SK-N-SH (cell line): ENCODE measurements at regions not wholly inside any gene's neighbourhood (a gene's known extent, or its start where the extent isn't known, plus 50 kb on each side); places are given as distances from the start of the nearest gene placed in this dataset.

ENCODE experiments used
- CTCF ChIA-PET: fragments of 300-600, 350-600 bp; formaldehyde crosslinking; extraction: SDS; loops from one replicate; lab custom pipeline; 2021; lab: Yijun Ruan, JAX
- POLR2A ChIA-PET: fragments of 350-600 bp; sonication (Branson Sonifier 250); formaldehyde crosslinking; extraction: SDS; loops from one replicate; lab custom pipeline; 2020; ENCODE audit warnings: antibody characterized with exemption, inconsistent platforms; lab: Yijun Ruan, JAX
- DNase-seq: peaks from one replicate; pipeline ENCODE4 v3.0.0; 2012
- H2AFZ ChIP-seq: fragments of 200-600 bp; sonication (generic); 2 replicates; pipeline ENCODE4 v1.8.1; 2016; ENCODE audit warnings: antibody characterized with exemption, mild to moderate bottlenecking, low read depth
- H3F3A ChIP-seq: fragments of 200-600 bp; sonication (generic); replicated peaks from 2 replicates; pipeline ENCODE3; 2016; ENCODE audit warnings: antibody characterized with exemption, mild to moderate bottlenecking; ENCODE audit not compliant: insufficient read depth
- H3K27ac ChIP-seq, 2 experiments: fragments of 200-500 bp in 1 of 2; fragments of 200-600 bp in 1 of 2; sonication (Bioruptor generic) in 1 of 2; sonication (generic), shearing (Covaris generic) in 1 of 2; 2 replicates each; pipeline versions ENCODE4 v1.5.1 to v1.6.1; 2014 to 2016; ENCODE audit warnings: low read depth in 2 of 2, inconsistent platforms in 1 of 2, low read length in 1 of 2, mild to moderate bottlenecking in 1 of 2, mixed read lengths in 1 of 2
- H3K27me3 ChIP-seq: fragments of 200-600 bp; sonication (generic), shearing (Covaris generic); 2 replicates; pipeline ENCODE4 v1.6.1; 2016; ENCODE audit warnings: mixed run types; ENCODE audit not compliant: insufficient read depth
- H3K36me3 ChIP-seq, 2 experiments: fragments of 200-500 bp in 1 of 2; fragments of 200-600 bp in 1 of 2; sonication (Bioruptor generic) in 1 of 2; sonication (generic) in 1 of 2; replicated peaks in 1 of 2; 2 replicates each; pipeline versions ENCODE3 to v1.5.1; 2014 to 2016; ENCODE audit warnings: low read length in 1 of 2, mild to moderate bottlenecking in 1 of 2; ENCODE audit not compliant: insufficient read depth in 2 of 2, control insufficient read depth in 1 of 2
- H3K4me1 ChIP-seq, 2 experiments: fragments of 200-500 bp in 1 of 2; fragments of 200-600 bp in 1 of 2; sonication (Bioruptor generic) in 1 of 2; sonication (generic), shearing (Covaris generic) in 1 of 2; 2 replicates each; pipeline versions ENCODE4 v1.5.1 to v1.6.1; 2014 to 2016; ENCODE audit warnings: low read depth in 1 of 2, low read length in 1 of 2, mixed run types in 1 of 2; ENCODE audit not compliant: insufficient read depth in 2 of 2, control insufficient read depth in 1 of 2
- H3K4me2 ChIP-seq: fragments of 200-600 bp; sonication (generic), shearing (Covaris generic); 2 replicates; pipeline ENCODE4 v1.6.1; 2017; ENCODE audit warnings: mixed run types
- H3K4me3 ChIP-seq, 2 experiments: fragments of 200-500 bp in 1 of 2; fragments of 200-600 bp in 1 of 2; sonication (Bioruptor generic) in 1 of 2; sonication (generic), shearing (Covaris generic) in 1 of 2; 2 replicates each; pipeline versions ENCODE4 v1.5.1 to v1.8.1; 2014 to 2016; ENCODE audit warnings: low read depth in 2 of 2, inconsistent platforms in 1 of 2, low read length in 1 of 2, mild to moderate bottlenecking in 1 of 2, mixed read lengths in 1 of 2, moderate library complexity in 1 of 2
- H3K79me2 ChIP-seq: fragments of 200-600 bp; sonication (generic); 2 replicates; pipeline ENCODE4 v1.8.1; 2017; ENCODE audit warnings: mild to moderate bottlenecking; ENCODE audit not compliant: insufficient read depth
- H3K9ac ChIP-seq: fragments of 200-600 bp; sonication (generic); 2 replicates; pipeline ENCODE4 v1.6.1; 2017; ENCODE audit warnings: mixed run types
- H3K9me2 ChIP-seq: fragments of 200-600 bp; sonication (generic); 2 replicates; pipeline ENCODE4 v1.6.1; 2017; ENCODE audit warnings: mixed run types
- H3K9me3 ChIP-seq: fragments of 200-600 bp; sonication (generic); 2 replicates; pipeline ENCODE4 v1.6.1; 2017; ENCODE audit warnings: mixed run types, mild to moderate bottlenecking, moderate library complexity
- H4K20me1 ChIP-seq: fragments of 200-600 bp; sonication (generic); 2 replicates; pipeline ENCODE4 v1.6.1; 2017; ENCODE audit warnings: mild to moderate bottlenecking, mixed run types; ENCODE audit not compliant: insufficient read depth
- ELF1 ChIP-seq: IDR thresholded peaks from 2 replicates; pipeline ENCODE4 v1.4.0; 2012
- EP300 ChIP-seq, 2 experiments: IDR thresholded peaks; 2 replicates each; pipeline versions ENCODE4 v1.4.0 to v1.6.1; 2012; ENCODE audit warnings: borderline replicate concordance in 1 of 2, low read depth in 1 of 2, low read length in 1 of 2
- EZH2phosphoT487 ChIP-seq: fragments of 200-600 bp; sonication (generic); IDR thresholded peaks from 2 replicates; pipeline ENCODE4 v1.6.1; 2017; ENCODE audit warnings: low read depth, mixed run types, mild to moderate bottlenecking, antibody characterized with exemption, moderate library complexity, borderline replicate concordance
- FOXJ3 ChIP-seq: sonication (generic); formaldehyde crosslinking; IDR thresholded peaks from 2 replicates; pipeline ENCODE4 v1.5.1; 2020; ENCODE audit warnings: mild to moderate bottlenecking, missing genetic modification reagents
- FOXM1 ChIP-seq: IDR thresholded peaks from 2 replicates; pipeline ENCODE4 v1.4.0; 2012; ENCODE audit warnings: low read depth, mild to moderate bottlenecking
- MEF2A ChIP-seq: IDR thresholded peaks from 2 replicates; pipeline ENCODE4 v1.4.0; 2012; ENCODE audit warnings: low read depth, borderline replicate concordance
- NFIC ChIP-seq: IDR thresholded peaks from 2 replicates; pipeline ENCODE4 v1.4.0; 2012; ENCODE audit warnings: borderline replicate concordance
- NRF1 ChIP-seq: IDR thresholded peaks from 2 replicates; pipeline ENCODE4 v1.6.1; 2012; ENCODE audit warnings: low read depth, mild to moderate bottlenecking, low read length
- POLR2AphosphoS5 ChIP-seq: IDR thresholded peaks from 2 replicates; pipeline ENCODE4 v1.6.1; 2012; ENCODE audit warnings: low read depth, low read length
- RAD21 ChIP-seq: IDR thresholded peaks from 2 replicates; pipeline ENCODE4 v1.6.1; 2012; ENCODE audit warnings: mild to moderate bottlenecking, low read length
- RFX5 ChIP-seq: IDR thresholded peaks from 2 replicates; pipeline ENCODE4 v1.6.1; 2012; ENCODE audit warnings: mild to moderate bottlenecking, improper control_type of control experiment, low read length
- RXRA ChIP-seq: IDR thresholded peaks from 2 replicates; pipeline ENCODE4 v1.4.0; 2012; ENCODE audit warnings: low read depth, mild to moderate bottlenecking, borderline replicate concordance
- SIN3A ChIP-seq: IDR thresholded peaks from 2 replicates; pipeline ENCODE4 v1.6.1; 2012; ENCODE audit warnings: low read depth, mild to moderate bottlenecking, low read length, moderate library complexity, borderline replicate concordance
- SMC3 ChIP-seq: IDR thresholded peaks from 2 replicates; pipeline ENCODE4 v1.6.1; 2012; ENCODE audit warnings: low read depth, low read length, improper control_type of control experiment
- TAF1 ChIP-seq: IDR thresholded peaks from 2 replicates; pipeline ENCODE4 v1.6.1; 2012; ENCODE audit warnings: low read depth, mild to moderate bottlenecking, low read length, moderate library complexity, borderline replicate concordance
- TCF12 ChIP-seq: IDR thresholded peaks from 2 replicates; pipeline ENCODE4 v1.4.0; 2012
- TEAD4 ChIP-seq: IDR thresholded peaks from 2 replicates; pipeline ENCODE4 v1.4.0; 2012; ENCODE audit warnings: mild to moderate bottlenecking, borderline replicate concordance; ENCODE audit not compliant: insufficient read depth
- YY1 ChIP-seq: IDR thresholded peaks from 2 replicates; pipeline ENCODE4 v1.4.0; 2012; ENCODE audit warnings: low read depth, mild to moderate bottlenecking
- WGBS: methylation state at CpG from one replicate; pipeline ENCODE4 v1.1.6; 2017; ENCODE audit warnings: low lambda C conversion rate; 5-methylcytosine and 5-hydroxymethylcytosine counted together
- TF ChIP-seq, protein P1 (sequence below): fragments of 150-350 bp; IDR thresholded peaks from 2 replicates; pipeline ENCODE4 v1.6.1; 2016; ENCODE audit warnings: mild to moderate bottlenecking, low read depth, low read length
- TF ChIP-seq, protein P2 (sequence below): IDR thresholded peaks from 2 replicates; pipeline ENCODE4 v1.4.0; 2012; ENCODE audit warnings: low read depth, borderline replicate concordance
- TF ChIP-seq, protein P3 (sequence below): IDR thresholded peaks from 2 replicates; pipeline ENCODE4; 2012
- TF ChIP-seq, protein P4 (sequence below): IDR thresholded peaks from 2 replicates; pipeline ENCODE4 v1.4.0; 2012; ENCODE audit warnings: low read depth, borderline replicate concordance
- TF ChIP-seq, protein P5 (sequence below): IDR thresholded peaks from 2 replicates; pipeline ENCODE4 v1.6.1; 2012; ENCODE audit warnings: mild to moderate bottlenecking, low read depth, low read length, moderate library complexity

DNA sequence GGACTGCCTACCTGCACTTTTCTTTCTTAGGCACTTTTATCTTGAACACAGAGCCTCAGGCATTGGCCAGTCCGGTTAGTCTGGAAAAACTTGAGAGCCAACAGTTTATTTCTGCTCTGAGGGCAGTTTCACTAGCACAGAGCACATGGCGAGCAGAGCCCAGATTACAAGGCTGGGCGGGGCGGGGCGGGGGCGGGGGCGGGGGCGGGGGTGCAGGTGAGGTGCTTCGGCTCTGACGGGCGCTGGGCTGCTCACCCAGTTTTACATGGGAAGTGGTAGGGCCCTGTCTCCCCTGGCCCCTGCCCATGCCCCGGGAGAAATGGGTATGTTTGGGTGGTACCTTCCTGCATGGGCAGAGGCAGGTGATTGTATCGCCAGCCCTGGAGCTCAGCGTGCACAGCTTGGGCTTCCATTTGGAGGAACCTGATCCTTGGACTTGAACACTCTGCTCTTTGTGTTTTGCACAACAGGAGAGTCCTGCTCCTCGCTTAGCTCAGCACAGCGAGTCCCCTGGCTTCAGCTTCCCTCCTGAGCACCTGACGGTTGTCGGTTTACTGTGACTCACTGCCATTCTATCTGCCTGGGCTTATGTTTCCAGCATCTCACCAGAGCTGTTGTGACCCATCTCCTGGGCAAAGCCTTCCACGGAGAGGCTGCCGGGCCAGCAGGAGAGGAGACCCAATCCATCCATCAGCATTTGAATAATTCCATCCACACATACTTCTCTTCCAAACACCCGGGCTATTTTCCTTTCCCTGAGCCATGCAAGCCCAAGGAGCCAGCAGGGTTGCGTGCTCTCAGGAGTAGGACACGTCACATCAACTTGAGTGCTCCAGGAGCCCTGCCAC is 108.5 kb downstream of the ARF6 start:
- H2AFZ ChIP-seq = no peak overlapping the region
- TF ChIP-seq ELF1 = no peak
- TF ChIP-seq, protein P1, sequence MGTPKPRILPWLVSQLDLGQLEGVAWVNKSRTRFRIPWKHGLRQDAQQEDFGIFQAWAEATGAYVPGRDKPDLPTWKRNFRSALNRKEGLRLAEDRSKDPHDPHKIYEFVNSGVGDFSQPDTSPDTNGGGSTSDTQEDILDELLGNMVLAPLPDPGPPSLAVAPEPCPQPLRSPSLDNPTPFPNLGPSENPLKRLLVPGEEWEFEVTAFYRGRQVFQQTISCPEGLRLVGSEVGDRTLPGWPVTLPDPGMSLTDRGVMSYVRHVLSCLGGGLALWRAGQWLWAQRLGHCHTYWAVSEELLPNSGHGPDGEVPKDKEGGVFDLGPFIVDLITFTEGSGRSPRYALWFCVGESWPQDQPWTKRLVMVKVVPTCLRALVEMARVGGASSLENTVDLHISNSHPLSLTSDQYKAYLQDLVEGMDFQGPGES = no peak
- TF ChIP-seq TAF1 = no peak
- TF ChIP-seq YY1 = 0 out of 2 replicates have a peak, but pooled peaks have one; percentile 37
- TF ChIP-seq EZH2phosphoT487 = no peak
- no peak for TF ChIP-seq RAD21
- TF ChIP-seq TEAD4 = no peak
- TF ChIP-seq, protein P2, sequence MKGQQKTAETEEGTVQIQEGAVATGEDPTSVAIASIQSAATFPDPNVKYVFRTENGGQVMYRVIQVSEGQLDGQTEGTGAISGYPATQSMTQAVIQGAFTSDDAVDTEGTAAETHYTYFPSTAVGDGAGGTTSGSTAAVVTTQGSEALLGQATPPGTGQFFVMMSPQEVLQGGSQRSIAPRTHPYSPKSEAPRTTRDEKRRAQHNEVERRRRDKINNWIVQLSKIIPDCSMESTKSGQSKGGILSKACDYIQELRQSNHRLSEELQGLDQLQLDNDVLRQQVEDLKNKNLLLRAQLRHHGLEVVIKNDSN = no peak
- peak; percentile 37; the same call in 1 of the 2 replicates for TF ChIP-seq POLR2AphosphoS5
- TF ChIP-seq NFIC = 0 out of 2 replicates have a peak, but pooled peaks have one; percentile 5
- no peak for TF ChIP-seq FOXJ3 (CRISPR knock-in tag)
- no peak for TF ChIP-seq NRF1
- TF ChIP-seq SMC3 = no peak
- no peak for TF ChIP-seq RXRA
- TF ChIP-seq, protein P3, sequence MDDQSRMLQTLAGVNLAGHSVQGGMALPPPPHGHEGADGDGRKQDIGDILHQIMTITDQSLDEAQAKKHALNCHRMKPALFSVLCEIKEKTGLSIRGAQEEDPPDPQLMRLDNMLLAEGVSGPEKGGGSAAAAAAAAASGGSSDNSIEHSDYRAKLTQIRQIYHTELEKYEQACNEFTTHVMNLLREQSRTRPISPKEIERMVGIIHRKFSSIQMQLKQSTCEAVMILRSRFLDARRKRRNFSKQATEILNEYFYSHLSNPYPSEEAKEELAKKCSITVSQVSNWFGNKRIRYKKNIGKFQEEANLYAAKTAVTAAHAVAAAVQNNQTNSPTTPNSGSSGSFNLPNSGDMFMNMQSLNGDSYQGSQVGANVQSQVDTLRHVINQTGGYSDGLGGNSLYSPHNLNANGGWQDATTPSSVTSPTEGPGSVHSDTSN = peak; percentile 61
- no peak for TF ChIP-seq RFX5
- TF ChIP-seq, protein P4, sequence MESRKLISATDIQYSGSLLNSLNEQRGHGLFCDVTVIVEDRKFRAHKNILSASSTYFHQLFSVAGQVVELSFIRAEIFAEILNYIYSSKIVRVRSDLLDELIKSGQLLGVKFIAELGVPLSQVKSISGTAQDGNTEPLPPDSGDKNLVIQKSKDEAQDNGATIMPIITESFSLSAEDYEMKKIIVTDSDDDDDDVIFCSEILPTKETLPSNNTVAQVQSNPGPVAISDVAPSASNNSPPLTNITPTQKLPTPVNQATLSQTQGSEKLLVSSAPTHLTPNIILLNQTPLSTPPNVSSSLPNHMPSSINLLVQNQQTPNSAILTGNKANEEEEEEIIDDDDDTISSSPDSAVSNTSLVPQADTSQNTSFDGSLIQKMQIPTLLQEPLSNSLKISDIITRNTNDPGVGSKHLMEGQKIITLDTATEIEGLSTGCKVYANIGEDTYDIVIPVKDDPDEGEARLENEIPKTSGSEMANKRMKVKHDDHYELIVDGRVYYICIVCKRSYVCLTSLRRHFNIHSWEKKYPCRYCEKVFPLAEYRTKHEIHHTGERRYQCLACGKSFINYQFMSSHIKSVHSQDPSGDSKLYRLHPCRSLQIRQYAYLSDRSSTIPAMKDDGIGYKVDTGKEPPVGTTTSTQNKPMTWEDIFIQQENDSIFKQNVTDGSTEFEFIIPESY = no peak
- peak; percentile 25; the same call in 1 of the 2 replicates for TF ChIP-seq MEF2A
- TF ChIP-seq, protein P5, sequence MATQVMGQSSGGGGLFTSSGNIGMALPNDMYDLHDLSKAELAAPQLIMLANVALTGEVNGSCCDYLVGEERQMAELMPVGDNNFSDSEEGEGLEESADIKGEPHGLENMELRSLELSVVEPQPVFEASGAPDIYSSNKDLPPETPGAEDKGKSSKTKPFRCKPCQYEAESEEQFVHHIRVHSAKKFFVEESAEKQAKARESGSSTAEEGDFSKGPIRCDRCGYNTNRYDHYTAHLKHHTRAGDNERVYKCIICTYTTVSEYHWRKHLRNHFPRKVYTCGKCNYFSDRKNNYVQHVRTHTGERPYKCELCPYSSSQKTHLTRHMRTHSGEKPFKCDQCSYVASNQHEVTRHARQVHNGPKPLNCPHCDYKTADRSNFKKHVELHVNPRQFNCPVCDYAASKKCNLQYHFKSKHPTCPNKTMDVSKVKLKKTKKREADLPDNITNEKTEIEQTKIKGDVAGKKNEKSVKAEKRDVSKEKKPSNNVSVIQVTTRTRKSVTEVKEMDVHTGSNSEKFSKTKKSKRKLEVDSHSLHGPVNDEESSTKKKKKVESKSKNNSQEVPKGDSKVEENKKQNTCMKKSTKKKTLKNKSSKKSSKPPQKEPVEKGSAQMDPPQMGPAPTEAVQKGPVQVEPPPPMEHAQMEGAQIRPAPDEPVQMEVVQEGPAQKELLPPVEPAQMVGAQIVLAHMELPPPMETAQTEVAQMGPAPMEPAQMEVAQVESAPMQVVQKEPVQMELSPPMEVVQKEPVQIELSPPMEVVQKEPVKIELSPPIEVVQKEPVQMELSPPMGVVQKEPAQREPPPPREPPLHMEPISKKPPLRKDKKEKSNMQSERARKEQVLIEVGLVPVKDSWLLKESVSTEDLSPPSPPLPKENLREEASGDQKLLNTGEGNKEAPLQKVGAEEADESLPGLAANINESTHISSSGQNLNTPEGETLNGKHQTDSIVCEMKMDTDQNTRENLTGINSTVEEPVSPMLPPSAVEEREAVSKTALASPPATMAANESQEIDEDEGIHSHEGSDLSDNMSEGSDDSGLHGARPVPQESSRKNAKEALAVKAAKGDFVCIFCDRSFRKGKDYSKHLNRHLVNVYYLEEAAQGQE = no peak
- peak in 1 of 2 experiments; percentile 61; a peak in 2 of 4 replicates for TF ChIP-seq EP300 (IDR thresholded peaks at IDR 0.05; ENCODE audit: borderline replicate concordance in 1 of 2, low read depth in 1 of 2, low read length in 1 of 2)
- TF ChIP-seq FOXM1 = 0 out of 2 replicates have a peak, but pooled peaks have one; percentile 55
- peak; percentile 77 for TF ChIP-seq TCF12
- no peak for TF ChIP-seq SIN3A

More for the DNA sequence above, 108.5 kb downstream of the ARF6 start:
- Histone ChIP-seq H3K4me3 (no peak overlapping the region; a peak in 1 of 4 replicates), H4K20me1 (no peaks in the 10 kb centered on the region), H3K9me3 (no peaks in the 10 kb centered on the region), H3K79me2 (no peaks in the 10 kb centered on the region), H3K9me2 (no peaks in the 10 kb centered on the region), H3F3A (peaks cover 44% of the 10 kb centered on the region), H3K4me2 (peak overlapping the region; percentile 73), H3K27ac (peak overlapping the region; percentile 87 to 96), H3K9ac (peak overlapping the region; percentile 74), H3K4me1 (peaks cover 45 to 54% of the 10 kb centered on the region in 2 experiments), H3K27me3 (no peaks in the 10 kb centered on the region), H3K36me3 (no peaks in the 10 kb centered on the region)
- WGBS = 19% methylated on average over 22 of the region's 23 CpGs
- DNase-seq = no peak
- CTCF ChIA-PET = interaction anchor here (1.0 to 1.6 kb wide), 3 partner anchors 45 to 139 kb away, joined by 3 to 4 read pairs (median 3); no protein-coding TSS in a partner anchor
- POLR2A ChIA-PET = no interaction called here
